Brain microvascular endothelial cell (primary cell): ENCODE measurements at regions not wholly inside any gene's neighbourhood (a gene's known extent, or its start where the extent isn't known, plus 50 kb on each side); places are given as distances from the start of the nearest gene placed in this dataset.

Experiments
- DNase-seq: peaks from one replicate; pipeline ENCODE4 v3.0.0-alpha.2; 2020
- H3K27ac ChIP-seq: fragments of 250-450 bp; sonication (Bioruptor Pico); 2 replicates; pipeline ENCODE4 v1.5.1; 2020; ENCODE audit warnings: mild to moderate bottlenecking, moderate library complexity
- H3K27me3 ChIP-seq: fragments of 250-450 bp; sonication (Bioruptor Pico); replicated peaks from 2 replicates; pipeline ENCODE4 v1.5.1; 2020; ENCODE audit warnings: mild to moderate bottlenecking
- H3K36me3 ChIP-seq: fragments of 250-450 bp; sonication (Bioruptor Pico); replicated peaks from 2 replicates; pipeline ENCODE4 v1.5.1; 2020; ENCODE audit warnings: mild to moderate bottlenecking
- H3K4me3 ChIP-seq: 2 replicates; pipeline ENCODE4 v1.5.1; 2011; ENCODE audit warnings: low read depth, mild to moderate bottlenecking, control low read depth, low read length, moderate library complexity
- CTCF ChIP-seq: IDR thresholded peaks from 2 replicates; pipeline ENCODE4 v1.5.1; 2011; ENCODE audit warnings: low read depth, mild to moderate bottlenecking, moderate library complexity, low read length, control low read depth, inconsistent platforms; ENCODE audit errors: missing control alignments
- in situ Hi-C: cut with HindIII; loops from 2 replicates; pipeline ENCODE4 v1.10.0; 2017; ENCODE audit warnings: low sequenced_read_pairs, low pct_ligation_motif_present

- H3K4me3 ChIP-seq: no peak overlapping the region
- in situ Hi-C loops: no loop called here
- H3K36me3 ChIP-seq: no peaks in the 10 kb centered on the region
- no peak overlapping the region for H3K27ac ChIP-seq
- TF ChIP-seq CTCF: no peak
- no peaks in the 10 kb centered on the region for H3K27me3 ChIP-seq
- DNase-seq: no peak
Measured at GRCh38 chr2:37827455-37827854, 97.6 kb upstream of the RMDN2 start.

DNA sequence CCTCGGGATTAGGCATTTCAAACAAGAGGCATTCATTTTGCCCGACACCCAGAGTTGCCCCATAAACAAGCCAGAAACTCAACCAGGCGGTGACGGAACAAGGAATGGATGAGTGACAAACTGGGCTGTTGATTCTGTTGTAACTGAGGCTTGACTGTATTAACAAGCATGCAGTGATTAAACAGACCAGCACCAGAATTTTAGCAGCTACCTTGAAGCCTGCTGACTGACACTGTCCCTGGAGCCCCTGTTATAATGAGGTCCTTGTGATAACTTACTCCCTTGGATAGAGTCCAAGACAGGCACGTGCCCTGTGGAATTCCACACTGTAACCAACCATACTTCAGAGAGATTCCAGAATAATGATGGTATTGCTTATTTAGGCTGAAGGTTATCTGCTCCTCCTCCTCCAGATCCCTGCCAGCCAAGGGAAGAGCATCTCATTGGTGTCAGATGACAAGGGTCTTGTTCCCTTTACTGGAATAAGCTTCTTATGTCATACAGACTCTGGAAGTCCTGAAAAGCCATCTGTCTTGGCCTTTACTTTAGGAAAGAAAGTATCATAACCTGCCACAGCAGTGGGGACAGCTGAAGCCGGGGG, 97.1 kb upstream of the RMDN2 start:
- TF ChIP-seq CTCF: no peak
- Histone ChIP-seq H3K4me3 (no peak overlapping the region), H3K36me3 (no peaks in the 10 kb centered on the region), H3K27ac (no peak overlapping the region), H3K27me3 (no peaks in the 10 kb centered on the region)
- DNase-seq: peak; percentile 63
- in situ Hi-C loops: no loop called here

- no peaks in the 10 kb centered on the region for H3K27me3 ChIP-seq
- H3K36me3 ChIP-seq: no peaks in the 10 kb centered on the region
- DNase-seq: peak; percentile 61
- no peak overlapping the region for H3K4me3 ChIP-seq
- peak overlapping the region; percentile 39 for H3K27ac ChIP-seq
- TF ChIP-seq CTCF: no peak
- in situ Hi-C loops: no loop called here
Measured at GRCh38 chr2:37829202-37829601, 95.9 kb upstream of the RMDN2 start.

GRCh38 chr2:37829616-37830395, 95.3 kb upstream of the RMDN2 start:
- no peak for TF ChIP-seq CTCF
- in situ Hi-C loops: no loop called here
- Histone ChIP-seq H3K27me3 (no peaks in the 10 kb centered on the region), H3K36me3 (no peaks in the 10 kb centered on the region), H3K27ac (no peak overlapping the region), H3K4me3 (no peak overlapping the region)
- DNase-seq: peak; percentile 22

- Histone ChIP-seq H3K27ac (no peak overlapping the region), H3K36me3 (no peaks in the 10 kb centered on the region), H3K27me3 (no peaks in the 10 kb centered on the region), H3K4me3 (no peak overlapping the region)
- in situ Hi-C loops: no loop called here
- DNase-seq: no peak
- TF ChIP-seq CTCF: no peak
Measured at GRCh38 chr2:37830636-37831035, 94.5 kb upstream of the RMDN2 start.
